Epithelial cell of proximal tubule (primary cell): ENCODE measurements at regions not wholly inside any gene's neighbourhood (a gene's known extent, or its start where the extent isn't known, plus 50 kb on each side); places are given as distances from the start of the nearest gene placed in this dataset.

ENCODE experiments used
- DNase-seq: peaks from one replicate; pipeline ENCODE4 v3.0.0-alpha.2; 2011; ENCODE audit warnings: low read depth
- H3K4me3 ChIP-seq: 2 replicates; pipeline ENCODE4 v1.5.1; 2011; ENCODE audit warnings: low read depth, mild to moderate bottlenecking, low read length
- TF ChIP-seq, protein P1 (sequence below): conservative IDR thresholded peaks from 2 replicates; pipeline ENCODE4 v1.5.1; 2012; ENCODE audit warnings: low read depth, mild to moderate bottlenecking, low read length

DNA sequence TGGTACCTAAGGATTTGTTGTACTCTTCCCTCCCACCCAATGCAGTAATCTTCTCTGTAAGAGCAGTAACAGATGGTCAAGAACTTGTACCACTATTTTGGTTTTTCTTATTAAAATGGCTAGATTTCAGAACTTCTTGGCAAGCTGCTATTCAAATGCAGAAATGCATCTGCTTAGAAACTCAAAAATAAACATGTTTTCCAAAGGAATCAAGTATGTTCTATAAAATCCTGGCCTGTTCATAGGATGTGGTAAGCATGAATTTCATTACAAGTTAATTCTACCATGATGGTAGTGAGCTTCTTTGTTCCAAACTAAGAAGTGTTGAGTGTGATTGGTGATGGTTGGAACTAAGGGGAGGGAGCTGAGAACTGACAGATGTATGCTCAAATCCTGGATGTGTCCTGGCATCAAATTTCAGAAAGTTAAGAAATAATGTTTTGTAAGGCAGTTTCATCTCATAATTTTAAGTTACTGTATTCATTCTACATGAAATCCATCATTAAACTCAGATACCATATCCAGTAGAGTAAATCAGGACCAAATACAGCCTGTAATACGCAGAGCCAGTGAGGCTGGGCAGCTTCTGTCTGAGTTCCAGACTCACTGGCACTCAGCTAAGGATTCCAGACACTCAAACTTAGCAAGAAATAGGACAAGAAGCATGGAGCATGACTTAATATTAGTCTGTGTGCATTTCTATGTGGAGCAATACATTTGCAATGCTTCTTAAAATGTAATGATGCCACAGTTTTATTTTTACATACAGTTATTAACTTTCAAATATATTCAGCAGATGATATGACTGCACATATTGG is 119.6 kb downstream of the TES start:
- TF ChIP-seq, protein P1, sequence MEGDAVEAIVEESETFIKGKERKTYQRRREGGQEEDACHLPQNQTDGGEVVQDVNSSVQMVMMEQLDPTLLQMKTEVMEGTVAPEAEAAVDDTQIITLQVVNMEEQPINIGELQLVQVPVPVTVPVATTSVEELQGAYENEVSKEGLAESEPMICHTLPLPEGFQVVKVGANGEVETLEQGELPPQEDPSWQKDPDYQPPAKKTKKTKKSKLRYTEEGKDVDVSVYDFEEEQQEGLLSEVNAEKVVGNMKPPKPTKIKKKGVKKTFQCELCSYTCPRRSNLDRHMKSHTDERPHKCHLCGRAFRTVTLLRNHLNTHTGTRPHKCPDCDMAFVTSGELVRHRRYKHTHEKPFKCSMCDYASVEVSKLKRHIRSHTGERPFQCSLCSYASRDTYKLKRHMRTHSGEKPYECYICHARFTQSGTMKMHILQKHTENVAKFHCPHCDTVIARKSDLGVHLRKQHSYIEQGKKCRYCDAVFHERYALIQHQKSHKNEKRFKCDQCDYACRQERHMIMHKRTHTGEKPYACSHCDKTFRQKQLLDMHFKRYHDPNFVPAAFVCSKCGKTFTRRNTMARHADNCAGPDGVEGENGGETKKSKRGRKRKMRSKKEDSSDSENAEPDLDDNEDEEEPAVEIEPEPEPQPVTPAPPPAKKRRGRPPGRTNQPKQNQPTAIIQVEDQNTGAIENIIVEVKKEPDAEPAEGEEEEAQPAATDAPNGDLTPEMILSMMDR, result no peak
- no peak for DNase-seq
- H3K4me3 ChIP-seq, result no peak overlapping the region

DNA sequence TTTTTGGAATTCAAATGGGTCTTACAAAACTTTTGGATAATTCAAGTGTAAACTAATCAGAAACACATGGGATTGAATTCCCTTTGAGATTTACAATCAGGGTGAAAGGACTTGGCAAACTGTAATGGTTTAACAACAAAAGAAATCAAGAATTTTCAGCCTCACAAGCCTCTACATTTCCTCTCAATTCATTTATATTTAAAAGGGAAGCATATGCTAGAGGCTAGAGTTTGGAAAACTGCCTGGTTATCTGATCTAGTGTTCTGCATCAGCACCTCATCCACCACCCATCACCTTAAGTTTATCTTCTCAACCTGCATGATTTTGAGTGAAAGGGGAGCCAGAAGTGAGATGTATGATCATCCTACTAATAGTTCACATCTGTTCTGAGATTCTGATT is 120.7 kb downstream of the TES start:
- DNase-seq, result no peak
- H3K4me3 ChIP-seq, result no peak overlapping the region
- TF ChIP-seq, protein P1, result no peak

DNA sequence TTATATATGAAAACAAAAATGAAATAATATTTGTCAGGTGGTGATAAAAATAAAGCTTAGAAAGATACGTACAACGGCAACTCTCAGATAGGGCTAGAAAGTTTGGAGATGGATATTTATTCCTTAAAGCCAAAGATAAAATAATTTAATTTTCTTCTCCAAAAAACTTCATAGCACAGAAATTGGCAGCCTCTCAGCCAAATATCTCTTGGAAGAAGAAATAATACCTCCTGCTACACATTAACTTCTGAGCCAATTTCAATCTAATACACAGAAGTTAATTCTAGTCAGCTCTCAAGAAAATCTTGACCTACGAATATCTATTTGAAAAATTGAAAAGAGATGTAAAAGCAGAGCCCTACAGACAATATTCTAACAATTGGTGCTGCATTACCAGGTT is 122.4 kb downstream of the TES start:
- no peak for DNase-seq
- TF ChIP-seq, protein P1, result no peak
- H3K4me3 ChIP-seq, result no peak overlapping the region

DNA sequence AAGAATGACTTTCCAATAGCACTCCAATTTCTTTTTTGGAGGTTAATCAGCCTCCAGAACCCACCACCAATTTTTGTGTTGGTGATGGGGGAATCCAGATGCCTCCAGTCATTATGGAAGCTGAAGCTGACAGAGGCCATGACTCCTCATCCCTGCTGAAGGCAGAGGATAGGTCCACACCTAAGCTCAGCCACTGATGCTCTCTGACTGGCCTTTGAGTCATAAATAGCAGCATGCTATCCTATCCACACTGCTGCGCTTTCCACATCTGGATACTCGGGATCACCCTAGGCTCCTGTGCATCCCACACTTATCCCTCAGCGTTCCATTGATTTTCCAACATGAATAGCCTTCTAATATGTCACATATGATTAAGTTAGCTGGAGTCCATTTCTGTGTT is 124.2 kb downstream of the TES start:
- TF ChIP-seq, protein P1, result no peak
- H3K4me3 ChIP-seq, result no peak overlapping the region
- DNase-seq, result no peak

DNA sequence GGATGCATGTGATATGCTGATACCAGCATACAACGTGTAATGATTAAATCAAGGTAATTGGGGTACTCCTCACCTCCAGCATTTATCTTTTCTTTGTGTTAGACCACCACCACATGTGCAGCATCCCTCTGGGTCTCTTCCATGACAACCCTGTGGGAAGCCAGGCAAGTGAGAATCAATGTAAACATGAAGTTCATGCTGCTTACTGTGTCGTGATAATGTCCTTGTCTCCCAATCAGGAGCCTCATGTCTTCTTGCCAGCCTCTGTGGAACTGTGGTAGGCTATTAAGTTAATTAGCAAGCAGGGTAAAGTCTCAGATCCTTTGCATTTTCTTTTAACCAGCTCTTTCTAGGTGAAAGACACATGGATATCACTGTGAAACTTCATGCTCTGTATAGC is 126.7 kb downstream of the TES start:
- TF ChIP-seq, protein P1, result no peak
- no peak for DNase-seq
- H3K4me3 ChIP-seq, result no peak overlapping the region

DNA sequence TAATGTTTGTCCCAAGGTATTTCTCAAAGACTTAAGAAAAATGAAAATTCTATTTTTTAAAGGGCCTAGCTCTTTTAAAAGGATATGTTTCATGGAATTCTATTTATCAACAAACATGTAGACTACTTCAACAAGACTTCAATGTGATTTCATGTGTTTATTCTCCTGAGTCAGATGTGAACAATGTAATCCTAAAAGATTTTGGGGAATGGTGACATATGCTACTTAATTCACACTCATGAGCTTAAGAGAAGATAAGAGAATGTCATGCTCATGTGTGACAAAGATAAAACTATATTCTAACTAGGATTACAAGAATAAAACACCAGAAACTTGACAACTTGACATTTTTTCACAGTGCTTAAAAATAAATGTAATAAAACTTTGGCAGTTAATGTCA is 127.5 kb downstream of the TES start:
- no peak overlapping the region for H3K4me3 ChIP-seq
- TF ChIP-seq, protein P1, result no peak
- no peak for DNase-seq

DNA sequence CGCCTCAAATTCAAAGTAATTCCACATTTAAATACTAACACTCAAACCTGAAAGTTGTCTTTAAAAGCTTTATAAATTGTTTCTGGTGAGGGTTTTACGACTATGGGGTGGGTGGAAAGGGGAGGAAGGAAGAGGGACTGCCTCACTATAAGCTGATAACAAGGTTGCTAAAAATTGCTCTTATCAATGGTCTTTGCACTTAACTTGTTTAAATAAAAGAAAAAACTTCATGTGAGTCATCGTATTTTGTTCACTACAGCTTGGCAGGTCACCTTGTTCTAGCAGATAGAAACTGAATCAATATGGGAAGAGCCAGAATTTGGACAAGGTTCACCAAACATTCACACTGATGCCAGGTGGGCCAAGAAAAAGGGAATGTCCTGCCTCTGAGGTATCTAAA is 129.2 kb downstream of the TES start:
- no peak for DNase-seq
- no peak overlapping the region for H3K4me3 ChIP-seq
- TF ChIP-seq, protein P1, result no peak
